ENCODE measurements at regions not wholly inside any gene's neighbourhood (a gene's known extent, or its start where the extent isn't known, plus 50 kb on each side); places are given as distances from the start of the nearest gene placed in this dataset.

DNA sequence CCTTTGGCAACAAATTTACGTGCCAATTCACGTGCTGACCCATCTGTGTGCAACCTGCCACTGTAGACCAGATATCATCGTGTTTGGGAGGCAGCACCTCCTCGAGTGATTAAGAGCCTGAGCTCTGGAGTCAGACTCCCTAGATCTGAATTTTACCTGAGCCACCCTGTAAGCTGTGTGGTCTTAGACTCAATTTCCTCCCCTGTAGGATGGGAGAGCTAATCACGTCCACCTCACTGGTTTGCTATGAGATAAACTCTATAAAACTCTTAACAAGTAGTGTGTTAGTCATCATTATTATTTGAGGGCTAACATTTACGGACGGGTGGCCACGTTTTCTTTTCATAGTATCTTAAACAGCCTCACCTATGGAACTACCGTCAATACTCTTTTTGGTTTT lies 220.0 kb upstream of the ADAMTSL1 start:
- intact Hi-C loops (cut with micrococcal nuclease) = loop anchor here (10.0 kb wide), 1 partner anchor 1201 kb away; no protein-coding TSS in a partner anchor
- H3K4me3 Mint-ChIP-seq = no peak overlapping the region

GRCh38 chr9:18255158-18255629 lies 218.8 kb upstream of the ADAMTSL1 start:
- Mint-ChIP-seq H3K4me1 (ENCODE audit: low read depth) (no peaks in the 10 kb centered on the region), H3K4me3 (no peak overlapping the region), H3K27me3 (peaks cover 6% of the 10 kb centered on the region), H3K36me3 (ENCODE audit: low read depth) (no peaks in the 10 kb centered on the region), H3K27ac (no peak overlapping the region), H3K9me3 (no peaks in the 10 kb centered on the region)
- intact Hi-C loops (cut with micrococcal nuclease) = loop anchor here (10.0 kb wide), 1 partner anchor 1200 kb away; no protein-coding TSS in a partner anchor

More for the DNA sequence above, 220.0 kb upstream of the ADAMTSL1 start:
- H3K27me3 Mint-ChIP-seq = peaks cover 6% of the 10 kb centered on the region
- H3K27ac Mint-ChIP-seq = no peak overlapping the region
- no peaks in the 10 kb centered on the region for H3K36me3 Mint-ChIP-seq (ENCODE audit: low read depth)
- no peaks in the 10 kb centered on the region for H3K9me3 Mint-ChIP-seq
- no peaks in the 10 kb centered on the region for H3K4me1 Mint-ChIP-seq (ENCODE audit: low read depth)

GRCh38 chr9:18255747-18256146 lies 218.2 kb upstream of the ADAMTSL1 start:
- Mint-ChIP-seq H3K27ac (no peak overlapping the region), H3K9me3 (no peaks in the 10 kb centered on the region), H3K27me3 (peaks cover 5% of the 10 kb centered on the region), H3K4me1 (ENCODE audit: low read depth) (no peaks in the 10 kb centered on the region), H3K4me3 (no peak overlapping the region), H3K36me3 (ENCODE audit: low read depth) (no peaks in the 10 kb centered on the region)
- intact Hi-C loops (cut with micrococcal nuclease) = loop anchor here (2.0 to 10.0 kb wide), 2 partner anchors 187 to 1199 kb away; no protein-coding TSS in a partner anchor

DNA sequence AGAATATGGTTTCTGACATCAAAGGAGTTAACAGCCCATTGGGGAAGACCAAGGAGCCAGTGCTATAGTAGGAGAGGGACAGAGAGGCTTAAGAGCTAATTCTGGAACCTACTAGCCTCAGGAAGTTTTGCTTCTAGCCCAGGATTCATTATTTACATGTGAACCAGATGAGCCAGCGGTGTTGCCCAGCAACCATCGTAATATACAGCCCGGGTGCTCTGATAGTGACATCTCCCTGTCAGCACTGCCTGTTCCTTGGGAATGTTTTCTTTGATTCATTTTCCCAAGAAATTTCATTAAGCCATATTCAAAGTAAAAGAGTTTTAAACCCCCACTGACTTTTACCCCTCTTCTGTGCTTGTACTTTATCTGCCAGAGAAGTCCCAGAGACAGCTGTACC lies 217.4 kb upstream of the ADAMTSL1 start:
- no peak overlapping the region for H3K27ac Mint-ChIP-seq
- H3K9me3 Mint-ChIP-seq = no peaks in the 10 kb centered on the region
- intact Hi-C loops (cut with micrococcal nuclease) = loop anchor here (2.0 to 10.0 kb wide), 2 partner anchors 186 to 1198 kb away; no protein-coding TSS in a partner anchor
- H3K27me3 Mint-ChIP-seq = peaks cover 5% of the 10 kb centered on the region
- no peak overlapping the region for H3K4me3 Mint-ChIP-seq
- H3K36me3 Mint-ChIP-seq (ENCODE audit: low read depth) = no peaks in the 10 kb centered on the region
- no peaks in the 10 kb centered on the region for H3K4me1 Mint-ChIP-seq (ENCODE audit: low read depth)

DNA sequence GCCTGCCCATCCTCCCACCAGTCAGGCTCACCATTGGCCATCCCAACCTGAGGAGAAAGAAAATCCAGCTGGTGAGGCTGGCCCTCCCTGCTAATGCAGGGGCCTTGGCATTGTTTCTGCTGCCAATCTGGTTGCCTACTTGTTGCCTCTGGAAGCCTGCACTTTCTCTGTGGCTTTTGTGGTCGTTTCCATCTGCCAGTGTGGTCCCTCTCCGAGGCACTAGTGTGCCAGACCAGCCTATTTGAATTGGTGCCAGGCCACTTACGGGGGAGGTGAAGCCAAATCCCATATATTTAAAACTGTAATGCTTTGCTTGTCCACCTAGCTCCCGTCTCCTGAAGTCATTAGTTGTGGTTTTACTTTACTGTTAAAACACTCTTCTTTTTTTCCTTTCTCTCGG lies 213.4 kb upstream of the ADAMTSL1 start:
- H3K27ac Mint-ChIP-seq = no peak overlapping the region
- H3K4me1 Mint-ChIP-seq (ENCODE audit: low read depth) = no peaks in the 10 kb centered on the region
- no peaks in the 10 kb centered on the region for H3K9me3 Mint-ChIP-seq
- intact Hi-C loops (cut with micrococcal nuclease) = no loop called here
- peaks cover 5% of the 10 kb centered on the region for H3K27me3 Mint-ChIP-seq
- H3K4me3 Mint-ChIP-seq = no peak overlapping the region
- H3K36me3 Mint-ChIP-seq (ENCODE audit: low read depth) = no peaks in the 10 kb centered on the region

DNA sequence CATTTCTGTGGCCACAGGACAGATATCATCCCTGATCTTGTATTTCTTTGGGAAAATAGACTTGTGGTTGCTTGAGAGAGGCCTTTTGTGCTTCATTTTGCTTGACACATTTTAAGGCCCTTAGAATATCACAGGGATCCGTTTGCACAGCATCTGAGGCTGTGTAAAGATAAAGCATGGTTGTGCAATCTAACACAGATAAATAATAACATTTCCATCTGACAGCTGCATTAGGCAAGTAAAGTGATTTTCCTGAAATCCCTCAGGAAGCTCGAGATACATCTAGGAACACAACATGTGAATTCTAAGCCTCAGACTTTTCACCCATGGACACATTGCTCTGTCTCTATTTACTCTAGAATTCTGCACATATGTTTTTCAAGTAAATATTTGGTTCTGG lies 212.8 kb upstream of the ADAMTSL1 start:
- Mint-ChIP-seq H3K36me3 (ENCODE audit: low read depth) (no peaks in the 10 kb centered on the region), H3K9me3 (no peaks in the 10 kb centered on the region), H3K27me3 (peaks cover 2% of the 10 kb centered on the region), H3K27ac (no peak overlapping the region), H3K4me1 (ENCODE audit: low read depth) (no peaks in the 10 kb centered on the region), H3K4me3 (no peak overlapping the region)
- intact Hi-C loops (cut with micrococcal nuclease) = no loop called here

- no peaks in the 10 kb centered on the region for H3K27me3 Mint-ChIP-seq
Observed at GRCh38 chr9:18263377-18263776, 210.6 kb upstream of the ADAMTSL1 start.

GRCh38 chr9:18268381-18268780 lies 205.6 kb upstream of the ADAMTSL1 start:
- no peak overlapping the region for H3K27ac Mint-ChIP-seq
- no peaks in the 10 kb centered on the region for H3K9me3 Mint-ChIP-seq
- H3K4me3 Mint-ChIP-seq = no peak overlapping the region
- no peaks in the 10 kb centered on the region for H3K4me1 Mint-ChIP-seq (ENCODE audit: low read depth)
- intact Hi-C loops (cut with micrococcal nuclease) = no loop called here
- H3K36me3 Mint-ChIP-seq (ENCODE audit: low read depth) = no peaks in the 10 kb centered on the region
- no peaks in the 10 kb centered on the region for H3K27me3 Mint-ChIP-seq

More at GRCh38 chr9:18263377-18263776, 210.6 kb upstream of the ADAMTSL1 start:
- no peaks in the 10 kb centered on the region for H3K9me3 Mint-ChIP-seq
- H3K4me1 Mint-ChIP-seq (ENCODE audit: low read depth) = no peaks in the 10 kb centered on the region
- no peaks in the 10 kb centered on the region for H3K36me3 Mint-ChIP-seq (ENCODE audit: low read depth)
- intact Hi-C loops (cut with micrococcal nuclease) = no loop called here
- H3K4me3 Mint-ChIP-seq = no peak overlapping the region
- H3K27ac Mint-ChIP-seq = no peak overlapping the region

DNA sequence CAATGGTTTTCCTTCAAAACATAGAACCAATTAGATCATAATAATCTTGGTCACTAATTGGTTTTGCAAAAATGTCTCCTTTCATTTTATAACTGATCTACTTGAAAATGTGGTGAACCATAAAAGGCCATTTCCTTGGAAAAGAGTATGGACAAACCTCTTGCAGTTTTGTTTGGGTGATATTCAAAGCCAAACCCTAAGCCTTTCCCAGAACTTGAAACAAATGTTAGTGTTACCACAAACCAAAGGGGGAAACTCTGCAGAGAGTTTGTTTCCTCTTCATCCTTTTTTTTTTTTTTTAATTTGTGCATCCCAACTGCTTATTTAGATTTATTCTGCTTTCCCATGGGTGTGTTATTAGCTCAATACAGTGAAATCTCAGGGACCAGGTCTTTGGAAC lies 204.4 kb upstream of the ADAMTSL1 start:
- Mint-ChIP-seq H3K27me3 (no peaks in the 10 kb centered on the region), H3K36me3 (ENCODE audit: low read depth) (no peaks in the 10 kb centered on the region)
- intact Hi-C loops (cut with micrococcal nuclease) = no loop called here

DNA sequence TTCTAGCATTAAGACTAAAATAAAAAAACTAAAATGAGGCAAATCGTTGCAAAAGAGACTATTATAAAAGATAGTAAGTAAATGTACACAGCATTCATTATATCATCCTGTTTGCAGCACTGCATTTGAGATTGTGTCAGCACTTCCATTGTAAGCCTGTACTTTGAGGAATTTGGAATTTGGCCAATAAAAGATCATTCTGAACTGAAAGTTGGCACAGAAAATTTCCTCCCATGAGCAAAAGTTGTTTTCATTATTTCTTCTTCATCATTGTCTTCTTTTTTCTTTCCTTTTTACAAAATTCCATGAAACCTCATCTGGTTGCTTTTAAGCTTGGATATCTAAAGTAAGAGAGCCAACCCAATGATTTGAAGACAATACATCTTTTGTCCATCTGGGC lies 199.3 kb upstream of the ADAMTSL1 start:
- Mint-ChIP-seq H3K27me3 (no peaks in the 10 kb centered on the region), H3K9me3 (peaks cover 9% of the 10 kb centered on the region), H3K36me3 (ENCODE audit: low read depth) (no peaks in the 10 kb centered on the region), H3K4me3 (no peak overlapping the region), H3K27ac (no peak overlapping the region), H3K4me1 (ENCODE audit: low read depth) (no peaks in the 10 kb centered on the region)
- intact Hi-C loops (cut with micrococcal nuclease) = no loop called here

More for the DNA sequence above, 204.4 kb upstream of the ADAMTSL1 start:
- Mint-ChIP-seq H3K9me3 (no peaks in the 10 kb centered on the region), H3K27ac (no peak overlapping the region), H3K4me3 (no peak overlapping the region), H3K4me1 (ENCODE audit: low read depth) (no peaks in the 10 kb centered on the region)

GRCh38 chr9:18275313-18275990 lies 198.5 kb upstream of the ADAMTSL1 start:
- H3K4me3 Mint-ChIP-seq = no peak overlapping the region
- no peaks in the 10 kb centered on the region for H3K36me3 Mint-ChIP-seq (ENCODE audit: low read depth)
- intact Hi-C loops (cut with micrococcal nuclease) = no loop called here
- no peaks in the 10 kb centered on the region for H3K4me1 Mint-ChIP-seq (ENCODE audit: low read depth)
- H3K27ac Mint-ChIP-seq = no peak overlapping the region
- H3K27me3 Mint-ChIP-seq = no peaks in the 10 kb centered on the region
- H3K9me3 Mint-ChIP-seq = peaks cover 9% of the 10 kb centered on the region

GRCh38 chr9:18281291-18281690 lies 192.7 kb upstream of the ADAMTSL1 start:
- H3K4me1 Mint-ChIP-seq (ENCODE audit: low read depth) = no peaks in the 10 kb centered on the region
- H3K9me3 Mint-ChIP-seq = peaks cover 9% of the 10 kb centered on the region
- H3K27me3 Mint-ChIP-seq = no peaks in the 10 kb centered on the region
- intact Hi-C loops (cut with micrococcal nuclease) = no loop called here
- no peaks in the 10 kb centered on the region for H3K36me3 Mint-ChIP-seq (ENCODE audit: low read depth)
- no peak overlapping the region for H3K4me3 Mint-ChIP-seq
- H3K27ac Mint-ChIP-seq = no peak overlapping the region

- no peak overlapping the region for H3K27ac Mint-ChIP-seq
- H3K36me3 Mint-ChIP-seq (ENCODE audit: low read depth) = no peaks in the 10 kb centered on the region
- intact Hi-C loops (cut with micrococcal nuclease) = no loop called here
- H3K4me3 Mint-ChIP-seq = no peak overlapping the region
- no peaks in the 10 kb centered on the region for H3K27me3 Mint-ChIP-seq
- H3K4me1 Mint-ChIP-seq (ENCODE audit: low read depth) = no peaks in the 10 kb centered on the region
- H3K9me3 Mint-ChIP-seq = no peaks in the 10 kb centered on the region
Observed at GRCh38 chr9:18294229-18294628, 179.7 kb upstream of the ADAMTSL1 start.

- H3K4me3 Mint-ChIP-seq = no peak overlapping the region
- intact Hi-C loops (cut with micrococcal nuclease) = no loop called here
- no peaks in the 10 kb centered on the region for H3K36me3 Mint-ChIP-seq (ENCODE audit: low read depth)
- no peak overlapping the region for H3K27ac Mint-ChIP-seq
- H3K9me3 Mint-ChIP-seq = no peaks in the 10 kb centered on the region
- no peaks in the 10 kb centered on the region for H3K4me1 Mint-ChIP-seq (ENCODE audit: low read depth)
- H3K27me3 Mint-ChIP-seq = no peaks in the 10 kb centered on the region
Observed at GRCh38 chr9:18296702-18297055, 177.3 kb upstream of the ADAMTSL1 start.
